Osteocyte (in vitro differentiated cells): ENCODE measurements at regions not wholly inside any gene's neighbourhood (a gene's known extent, or its start where the extent isn't known, plus 50 kb on each side); places are given as distances from the start of the nearest gene placed in this dataset.

Experiments used
- DNase-seq: peaks from one replicate; pipeline ENCODE4 v3.0.0; 2021; ENCODE audit warnings: mixed read lengths; ENCODE audit not compliant: unreplicated experiment; ENCODE audit errors: extremely low spot score
- H3K27ac Mint-ChIP-seq: one replicate; pipeline ENCODE4 v1.8.0; 2021; ENCODE audit warnings: mild to moderate bottlenecking, mixed read lengths; ENCODE audit not compliant: unreplicated experiment
- H3K27me3 Mint-ChIP-seq: one replicate; pipeline ENCODE4 v1.8.0; 2021; ENCODE audit warnings: mixed read lengths; ENCODE audit not compliant: unreplicated experiment
- H3K36me3 Mint-ChIP-seq: one replicate; pipeline ENCODE4 v1.8.0; 2021; ENCODE audit warnings: mixed read lengths; ENCODE audit not compliant: unreplicated experiment
- H3K4me1 Mint-ChIP-seq: one replicate; pipeline ENCODE4 v1.8.0; 2021; ENCODE audit warnings: mixed read lengths; ENCODE audit not compliant: unreplicated experiment
- H3K4me3 Mint-ChIP-seq: one replicate; pipeline ENCODE4 v1.8.0; 2021; ENCODE audit warnings: mild to moderate bottlenecking, moderate library complexity, mixed read lengths; ENCODE audit not compliant: unreplicated experiment
- H3K9me3 Mint-ChIP-seq: one replicate; pipeline ENCODE4 v1.8.0; 2021; ENCODE audit warnings: mixed read lengths; ENCODE audit not compliant: unreplicated experiment
- CTCF ChIP-seq: fragments of 200-600 bp; sonication (generic); IDR thresholded peaks from 2 replicates; pipeline ENCODE4 v1.5.0; 2021; ENCODE audit warnings: antibody characterized with exemption, mild to moderate bottlenecking, moderate library complexity

- Mint-ChIP-seq H3K27ac (no peak overlapping the region), H3K9me3 (no peaks in the 10 kb centered on the region), H3K27me3 (no peaks in the 10 kb centered on the region), H3K4me3 (no peak overlapping the region), H3K4me1 (no peaks in the 10 kb centered on the region), H3K36me3 (no peaks in the 10 kb centered on the region)
- DNase-seq: no peak
- no peak for TF ChIP-seq CTCF
These were observed 56.5 kb upstream of the SEMA6A start for GRCh38 chr5:116631147-116631546.

GRCh38 chr5:116629168-116629567, 54.5 kb upstream of the SEMA6A start:
- H3K4me1 Mint-ChIP-seq: no peaks in the 10 kb centered on the region
- H3K27me3 Mint-ChIP-seq: no peaks in the 10 kb centered on the region
- H3K9me3 Mint-ChIP-seq: no peaks in the 10 kb centered on the region
- H3K27ac Mint-ChIP-seq: no peak overlapping the region
- DNase-seq: no peak
- no peaks in the 10 kb centered on the region for H3K36me3 Mint-ChIP-seq
- TF ChIP-seq CTCF: no peak
- no peak overlapping the region for H3K4me3 Mint-ChIP-seq

- Mint-ChIP-seq H3K27ac (no peak overlapping the region), H3K27me3 (no peaks in the 10 kb centered on the region), H3K36me3 (no peaks in the 10 kb centered on the region), H3K4me1 (no peaks in the 10 kb centered on the region), H3K4me3 (no peak overlapping the region), H3K9me3 (no peaks in the 10 kb centered on the region)
- no peak for DNase-seq
- no peak for TF ChIP-seq CTCF
These were observed 52.5 kb upstream of the SEMA6A start for GRCh38 chr5:116626945-116627679.

- H3K4me1 Mint-ChIP-seq: no peaks in the 10 kb centered on the region
- DNase-seq: no peak
- no peaks in the 10 kb centered on the region for H3K36me3 Mint-ChIP-seq
- no peak overlapping the region for H3K27ac Mint-ChIP-seq
- H3K27me3 Mint-ChIP-seq: no peaks in the 10 kb centered on the region
- H3K4me3 Mint-ChIP-seq: no peak overlapping the region
- TF ChIP-seq CTCF: no peak
- no peaks in the 10 kb centered on the region for H3K9me3 Mint-ChIP-seq
These were observed 51.7 kb upstream of the SEMA6A start for GRCh38 chr5:116626272-116626723.
